ENCODE measurements at regions not wholly inside any gene's neighbourhood (a gene's known extent, or its start where the extent isn't known, plus 50 kb on each side); places are given as distances from the start of the nearest gene placed in this dataset.

- Histone ChIP-seq H3K27ac (ENCODE audit: low read length) (no peak overlapping the region; the same call in 1 of the 2 replicates), H3K9me3 (ENCODE audit: control insufficient read depth, insufficient read depth, low read depth, low read length) (no peaks in the 10 kb centered on the region), H3K4me3 (ENCODE audit: low read depth in 2 of 2, low read length in 2 of 2) (no peak overlapping the region), H3K36me3 (ENCODE audit: control insufficient read depth, insufficient read depth, low read length) (no peaks in the 10 kb centered on the region), H3K27me3 (ENCODE audit: control insufficient read depth, insufficient read depth, low read length) (no peaks in the 10 kb centered on the region), H3K4me1 (ENCODE audit: control insufficient read depth, insufficient read depth, low read length) (no peaks in the 10 kb centered on the region)
- POLR2A ChIA-PET: no interaction called here
- no peak for DNase-seq (ENCODE audit: low read depth, low spot score)
- intact Hi-C loops (cut with micrococcal nuclease; ENCODE audit: unreplicated experiment) (no loop called here), in situ Hi-C loops (cut with HindIII; ENCODE audit: low pct_unique_long_range_greater_than_20kb, low sequenced_read_pairs) (no loop called here)
- BruUV-seq (replicated peaks): no TSS peak
- ATAC-seq: no peak
- CTCF ChIA-PET: no interaction called here
- TF ChIP-seq TCF7L2 (IDR thresholded peaks at IDR 0.05; ENCODE audit: low read depth, low read length) (no peak), REST (IDR thresholded peaks at IDR 0.05; ENCODE audit: insufficient read depth in 1 of 2, low read depth in 2 of 2, low read length in 1 of 2) (no peak), SIN3A (IDR thresholded peaks at IDR 0.05; ENCODE audit: borderline replicate concordance, insufficient read depth, low read depth, low read length) (no peak), CTCF (IDR thresholded peaks at IDR 0.05) (no peak), POLR2AphosphoS5 (IDR thresholded peaks at IDR 0.05; ENCODE audit: low read depth, low read length) (no peak)
These were observed 98.9 kb upstream of the PIAS1 start for GRCh38 chr15:67955252-67955651.

- TF ChIP-seq CTCF (IDR thresholded peaks at IDR 0.05): no peak
- no peak for TF ChIP-seq REST (IDR thresholded peaks at IDR 0.05; ENCODE audit: insufficient read depth in 1 of 2, low read depth in 2 of 2, low read length in 1 of 2)
- TF ChIP-seq TCF7L2 (IDR thresholded peaks at IDR 0.05; ENCODE audit: low read depth, low read length): no peak
- no peak for TF ChIP-seq SIN3A (IDR thresholded peaks at IDR 0.05; ENCODE audit: borderline replicate concordance, insufficient read depth, low read depth, low read length)
- no peak for TF ChIP-seq POLR2AphosphoS5 (IDR thresholded peaks at IDR 0.05; ENCODE audit: low read depth, low read length)
- POLR2A ChIA-PET: no interaction called here
- no peaks in the 10 kb centered on the region for H3K9me3 ChIP-seq (ENCODE audit: control insufficient read depth, insufficient read depth, low read depth, low read length)
- CTCF ChIA-PET: no interaction called here
- H3K27ac ChIP-seq (ENCODE audit: low read length): no peak overlapping the region
- intact Hi-C loops (cut with micrococcal nuclease; ENCODE audit: unreplicated experiment) (no loop called here), in situ Hi-C loops (cut with HindIII; ENCODE audit: low pct_unique_long_range_greater_than_20kb, low sequenced_read_pairs) (no loop called here)
- no TSS peak for BruUV-seq (replicated peaks)
- H3K36me3 ChIP-seq (ENCODE audit: control insufficient read depth, insufficient read depth, low read length): no peaks in the 10 kb centered on the region
- ATAC-seq (no peak), DNase-seq (ENCODE audit: low read depth, low spot score) (no peak)
- H3K27me3 ChIP-seq (ENCODE audit: control insufficient read depth, insufficient read depth, low read length): no peaks in the 10 kb centered on the region
- H3K4me1 ChIP-seq (ENCODE audit: control insufficient read depth, insufficient read depth, low read length): peaks cover 11% of the 10 kb centered on the region
- H3K4me3 ChIP-seq (ENCODE audit: low read depth in 2 of 2, low read length in 2 of 2): no peak overlapping the region
These were observed 96.5 kb upstream of the PIAS1 start for GRCh38 chr15:67957435-67958132.

Data from Panc1 (cell line).